HCT116 (cell line): ENCODE measurements at regions not wholly inside any gene's neighbourhood (a gene's known extent, or its start where the extent isn't known, plus 50 kb on each side); places are given as distances from the start of the nearest gene placed in this dataset.

ENCODE experiments used
- ATAC-seq: fragments of 200-7000 bp; cut with Tn5 transposase; 2 replicates; pipeline ENCODE4 v1.9.1; 2020; ENCODE audit warnings: mild to moderate bottlenecking, moderate library complexity
- BruUV-seq: library from RNA; stranded (reverse); fragments of 400-500 nt; replicated peaks from 2 replicates; lab custom pipeline; 2021; lab: Mats Ljungman, UMichigan
- CTCF ChIA-PET: fragments of 300-600 bp; sonication (Branson Sonifier 250); formaldehyde crosslinking; loops from one replicate; lab custom pipeline; 2021; ENCODE audit warnings: antibody characterized with exemption; lab: Charles Lee
- POLR2A ChIA-PET: fragments of 300-600, 350-600 bp; sonication (Branson Sonifier 250); formaldehyde crosslinking; loops from one replicate; lab custom pipeline; 2021; ENCODE audit warnings: antibody characterized with exemption; lab: Charles Lee
- RAD21 ChIA-PET, 2 experiments: fragments of 300-600 bp; sonication (Branson Sonifier 250); formaldehyde crosslinking; loops; one replicate each; lab custom pipeline; 2023; ENCODE audit warnings: low total read pairs in 2 of 2; ENCODE audit not compliant: uncharacterized antibody in 2 of 2, unreplicated experiment in 2 of 2, low non-redundant PET in 1 of 2; lab: Charles Lee
- DNase-seq: peaks from one replicate; pipeline ENCODE4 v3.0.0-alpha.2; 2010; ENCODE audit warnings: low read depth, low spot score
- H2AFZ ChIP-seq: fragments of 200-600 bp; shearing (Covaris generic), sonication (generic); 2 replicates; pipeline ENCODE4 v1.6.1; 2017; ENCODE audit warnings: low read depth, mixed run types, mixed read lengths, antibody characterized with exemption, low read length; ENCODE audit not compliant: poor library complexity, severe bottlenecking
- H3K27ac ChIP-seq: 2 replicates; pipeline ENCODE4 v1.5.1; 2012; ENCODE audit warnings: low read depth, low read length
- H3K27me3 ChIP-seq: fragments of 200-600 bp; sonication (generic); 2 replicates; pipeline ENCODE4 v1.6.1; 2016; ENCODE audit warnings: mixed run types, low read length, mixed read lengths; ENCODE audit not compliant: insufficient read depth
- H3K36me3 ChIP-seq, 2 experiments: fragments of 200-500 bp in 1 of 2; fragments of 200-600 bp in 1 of 2; sonication (Bioruptor generic) in 1 of 2; sonication (generic) in 1 of 2; 2 replicates each; pipeline versions ENCODE4 v1.5.1 to v1.6.1; 2014 to 2016; ENCODE audit warnings: low read length in 2 of 2, inconsistent platforms in 1 of 2, mixed read lengths in 1 of 2, mixed run types in 1 of 2; ENCODE audit not compliant: insufficient read depth in 2 of 2, control insufficient read depth in 1 of 2
- H3K4me1 ChIP-seq, 2 experiments: fragments of 200-600 bp in 1 of 2; sonication (generic) in 1 of 2; 2 replicates each; pipeline versions ENCODE4 v1.5.1 to v1.6.1; 2012 to 2017; ENCODE audit warnings: low read length in 2 of 2, inconsistent platforms in 1 of 2, mild to moderate bottlenecking in 1 of 2, mixed read lengths in 1 of 2, mixed run types in 1 of 2, moderate library complexity in 1 of 2; ENCODE audit not compliant: insufficient read depth in 2 of 2, control insufficient read depth in 1 of 2
- H3K4me2 ChIP-seq: fragments of 200-600 bp; sonication (generic); 2 replicates; pipeline ENCODE4 v1.6.1; 2017; ENCODE audit warnings: mixed run types, low read length, mixed read lengths
- H3K4me3 ChIP-seq, 2 experiments: fragments of 200-600 bp in 1 of 2; sonication (generic) in 1 of 2; replicated peaks in 1 of 2; 2 replicates each; pipeline ENCODE4 v1.5.1; 2011 to 2016; ENCODE audit warnings: low read length in 2 of 2, control low read depth in 1 of 2, low read depth in 1 of 2, mild to moderate bottlenecking in 1 of 2, mixed read lengths in 1 of 2, mixed run types in 1 of 2
- H3K79me2 ChIP-seq: fragments of 200-600 bp; sonication (generic); 2 replicates; pipeline ENCODE4 v1.6.1; 2017; ENCODE audit warnings: mild to moderate bottlenecking, mixed run types, low read length, moderate library complexity, mixed read lengths; ENCODE audit not compliant: insufficient read depth
- H3K9ac ChIP-seq: fragments of 200-600 bp; sonication (generic); 2 replicates; pipeline ENCODE4 v1.6.1; 2016; ENCODE audit warnings: low read length, mixed read lengths
- H3K9me2 ChIP-seq: fragments of 200-600 bp; sonication (generic), shearing (Covaris generic); 2 replicates; pipeline ENCODE4 v1.6.1; 2017; ENCODE audit warnings: mixed run types, mild to moderate bottlenecking, moderate library complexity; ENCODE audit not compliant: insufficient read depth
- H3K9me3 ChIP-seq, 2 experiments: fragments of 200-500 bp in 1 of 2; fragments of 200-600 bp in 1 of 2; sonication (Bioruptor generic) in 1 of 2; sonication (generic) in 1 of 2; 2 replicates each; pipeline ENCODE4 v1.6.1; 2014 to 2017; ENCODE audit warnings: low read length in 2 of 2, mixed read lengths in 2 of 2, inconsistent platforms in 1 of 2, low read depth in 1 of 2, mild to moderate bottlenecking in 1 of 2, mixed run types in 1 of 2, moderate library complexity in 1 of 2; ENCODE audit not compliant: control insufficient read depth in 1 of 2, insufficient read depth in 1 of 2
- H4K20me1 ChIP-seq: fragments of 200-600 bp; sonication (generic), shearing (Covaris generic); 2 replicates; pipeline ENCODE4 v1.6.1; 2017; ENCODE audit warnings: mixed run types, mild to moderate bottlenecking, moderate library complexity; ENCODE audit not compliant: insufficient read depth
- ATF3 ChIP-seq: IDR thresholded peaks from 2 replicates; pipeline ENCODE4 v1.6.1; 2012
- CBX3 ChIP-seq: IDR thresholded peaks from 2 replicates; pipeline ENCODE4 v1.6.1; 2012; ENCODE audit warnings: low read depth
- CEBPB ChIP-seq: IDR thresholded peaks from 2 replicates; pipeline ENCODE4 v1.6.1; 2012; ENCODE audit warnings: low read depth
- CTCF ChIP-seq, 3 experiments: fragments of 200-600 bp in 1 of 3; sonication (generic) in 1 of 3; IDR thresholded peaks in 2 of 3; conservative IDR thresholded peaks in 1 of 3; 2 replicates each; pipeline ENCODE4 v1.5.1; 2012 to 2017; ENCODE audit warnings: low read depth in 2 of 3, low read length in 2 of 3, antibody characterized with exemption in 1 of 3, borderline replicate concordance in 1 of 3, control low read depth in 1 of 3, mild to moderate bottlenecking in 1 of 3, mixed read lengths in 1 of 3, mixed run types in 1 of 3, moderate library complexity in 1 of 3; ENCODE audit not compliant: insufficient read depth in 1 of 3
- EGR1 ChIP-seq: IDR thresholded peaks from 2 replicates; pipeline ENCODE4 v1.6.1; 2012; ENCODE audit warnings: low read depth
- ELF1 ChIP-seq: IDR thresholded peaks from 2 replicates; pipeline ENCODE4 v1.6.1; 2012; ENCODE audit warnings: low read depth, borderline replicate concordance
- EZH2 ChIP-seq: fragments of 200-600 bp; sonication (generic); IDR thresholded peaks from 2 replicates; pipeline ENCODE4 v1.6.1; 2017; ENCODE audit warnings: antibody characterized with exemption, mixed run types
- FOSL1 ChIP-seq: IDR thresholded peaks from 2 replicates; pipeline ENCODE4 v1.6.1; 2012; ENCODE audit warnings: low read depth
- JUND ChIP-seq: IDR thresholded peaks from 2 replicates; pipeline ENCODE4 v1.6.1; 2012
- MAX ChIP-seq: IDR thresholded peaks from 2 replicates; pipeline ENCODE4 v1.6.1; 2012
- POLR2AphosphoS5 ChIP-seq: IDR thresholded peaks from 2 replicates; pipeline ENCODE4 v1.6.1; 2011; ENCODE audit warnings: mild to moderate bottlenecking, low read depth, low read length, moderate library complexity
- RAD21 ChIP-seq: IDR thresholded peaks from 2 replicates; pipeline ENCODE4 v1.6.1; 2012; ENCODE audit warnings: low read depth, mild to moderate bottlenecking
- REST ChIP-seq: IDR thresholded peaks from 2 replicates; pipeline ENCODE4 v1.6.1; 2012; ENCODE audit warnings: low read depth
- SP1 ChIP-seq: IDR thresholded peaks from 2 replicates; pipeline ENCODE4 v1.6.1; 2012; ENCODE audit warnings: low read depth
- SRF ChIP-seq: IDR thresholded peaks from 2 replicates; pipeline ENCODE4 v1.6.1; 2012; ENCODE audit warnings: low read depth
- TCF7L2 ChIP-seq: IDR thresholded peaks from 2 replicates; pipeline ENCODE4 v1.7.0; 2011; ENCODE audit warnings: borderline replicate concordance, inconsistent platforms; ENCODE audit not compliant: insufficient read depth, insufficient read length; ENCODE audit errors: extremely low read depth
- YY1 ChIP-seq: IDR thresholded peaks from 2 replicates; pipeline ENCODE4 v1.6.1; 2011; ENCODE audit warnings: low read length, low read depth, moderate library complexity, mild to moderate bottlenecking; ENCODE audit not compliant: insufficient replicate concordance; ENCODE audit errors: extremely low read depth
- ZFX ChIP-seq: fragments of 450-650 bp; IDR thresholded peaks from 2 replicates; pipeline ENCODE4 v1.6.1; 2017
- ZNF274 ChIP-seq: fragments of 200-500 bp; sonication (Bioruptor generic); IDR thresholded peaks from 2 replicates; pipeline ENCODE4 v1.6.1; 2014; ENCODE audit warnings: mild to moderate bottlenecking, low read depth, low read length, inconsistent platforms
- intact Hi-C: fragments of 100-400 bp; cut with micrococcal nuclease; formaldehyde crosslinking; loops from 2 replicates; pipeline ENCODE4 v1.10.0; 2022

GRCh38 chr2:201969938-201970785 is 63.5 kb upstream of the FZD7 start:
- H3K36me3 ChIP-seq: no peaks in the 10 kb centered on the region
- H3K4me3 ChIP-seq: no peak overlapping the region
- no peak overlapping the region for H2AFZ ChIP-seq
- intact Hi-C loops: no loop called here
- ChIA-PET POLR2A (no interaction called here), CTCF (no interaction called here)
- no peaks in the 10 kb centered on the region for H4K20me1 ChIP-seq
- ATAC-seq: no peak
- H3K79me2 ChIP-seq: no peaks in the 10 kb centered on the region
- no peaks in the 10 kb centered on the region for H3K9me3 ChIP-seq
- TF ChIP-seq EZH2 (no peak), SP1 (no peak), JUND (no peak), ZFX (no peak), ATF3 (no peak), REST (no peak), RAD21 (no peak), ELF1 (no peak), YY1 (no peak), CBX3 (no peak), EGR1 (no peak), CEBPB (no peak), CTCF (IDR thresholded peaks at IDR 0.05 in 2 of 3, conservative IDR thresholded peaks at IDR 0.05 in 1 of 3; ENCODE audit: borderline replicate concordance in 1 of 3, insufficient read depth in 1 of 3, low read depth in 2 of 3, low read length in 2 of 3) (no peak), ZNF274 (no peak), FOSL1 (no peak), MAX (no peak), SRF (no peak), TCF7L2 (no peak), POLR2AphosphoS5 (no peak)
- TF ChIP-seq, all 23 proteins: peak for 0
- Histone ChIP-seq H3K27me3 (no peaks in the 10 kb centered on the region), H3K9ac (no peak overlapping the region), H3K27ac (no peak overlapping the region), H3K4me2 (no peak overlapping the region), H3K4me1 (no peaks in the 10 kb centered on the region), H3K9me2 (no peaks in the 10 kb centered on the region)
- RAD21 ChIA-PET: no interaction called here
- no peak for DNase-seq
- no TSS peak for BruUV-seq
